ENCODE measurements at regions not wholly inside any gene's neighbourhood (a gene's known extent, or its start where the extent isn't known, plus 50 kb on each side); places are given as distances from the start of the nearest gene placed in this dataset.

DNA sequence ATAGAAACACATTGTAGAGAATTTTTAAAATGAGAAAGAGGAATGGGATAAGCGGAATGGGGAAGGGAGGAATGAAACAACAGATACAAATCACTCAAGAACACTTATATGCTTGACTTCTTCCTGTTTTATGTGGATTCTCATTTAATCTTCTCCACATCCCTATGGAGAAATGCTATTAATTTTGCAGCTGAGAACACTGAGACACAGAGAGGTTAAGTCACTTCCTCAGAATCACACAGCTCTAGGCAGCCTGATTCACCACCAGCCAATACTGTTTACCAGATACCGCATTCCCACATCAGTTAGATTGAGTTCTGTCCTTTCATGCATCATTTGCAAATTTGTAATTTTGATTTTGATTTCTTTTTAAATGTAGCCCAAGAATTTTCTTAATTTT, 170.5 kb downstream of the SH2D4B start:
- Histone ChIP-seq H3K36me3 (ENCODE audit: control insufficient read depth, low read length) (no peaks in the 10 kb centered on the region), H3F3A (ENCODE audit: control insufficient read depth, insufficient read depth) (no peaks in the 10 kb centered on the region), H3K4me2 (ENCODE audit: low read length) (no peak overlapping the region), H4K20me1 (ENCODE audit: control insufficient read depth, insufficient read depth, low read depth, low read length) (no peaks in the 10 kb centered on the region), H3K27ac (ENCODE audit: low read depth, low read length) (no peak overlapping the region), H3K4me3 (ENCODE audit: low read length) (no peak overlapping the region), H3K9me3 (ENCODE audit: control insufficient read depth, insufficient read depth, low read length) (no peaks in the 10 kb centered on the region), H3K79me2 (ENCODE audit: control insufficient read depth, low read length) (no peaks in the 10 kb centered on the region), H3K9me2 (replicated peaks; ENCODE audit: control insufficient read depth, low read length) (no peaks in the 10 kb centered on the region), H3K27me3 (ENCODE audit: control insufficient read depth, low read length) (no peaks in the 10 kb centered on the region), H3K4me1 (ENCODE audit: control insufficient read depth, low read length) (no peaks in the 10 kb centered on the region)
- no peak for TF ChIP-seq EZH2phosphoT487 (IDR thresholded peaks at IDR 0.05; ENCODE audit: borderline replicate concordance, low read length)
- TF ChIP-seq, protein P1, sequence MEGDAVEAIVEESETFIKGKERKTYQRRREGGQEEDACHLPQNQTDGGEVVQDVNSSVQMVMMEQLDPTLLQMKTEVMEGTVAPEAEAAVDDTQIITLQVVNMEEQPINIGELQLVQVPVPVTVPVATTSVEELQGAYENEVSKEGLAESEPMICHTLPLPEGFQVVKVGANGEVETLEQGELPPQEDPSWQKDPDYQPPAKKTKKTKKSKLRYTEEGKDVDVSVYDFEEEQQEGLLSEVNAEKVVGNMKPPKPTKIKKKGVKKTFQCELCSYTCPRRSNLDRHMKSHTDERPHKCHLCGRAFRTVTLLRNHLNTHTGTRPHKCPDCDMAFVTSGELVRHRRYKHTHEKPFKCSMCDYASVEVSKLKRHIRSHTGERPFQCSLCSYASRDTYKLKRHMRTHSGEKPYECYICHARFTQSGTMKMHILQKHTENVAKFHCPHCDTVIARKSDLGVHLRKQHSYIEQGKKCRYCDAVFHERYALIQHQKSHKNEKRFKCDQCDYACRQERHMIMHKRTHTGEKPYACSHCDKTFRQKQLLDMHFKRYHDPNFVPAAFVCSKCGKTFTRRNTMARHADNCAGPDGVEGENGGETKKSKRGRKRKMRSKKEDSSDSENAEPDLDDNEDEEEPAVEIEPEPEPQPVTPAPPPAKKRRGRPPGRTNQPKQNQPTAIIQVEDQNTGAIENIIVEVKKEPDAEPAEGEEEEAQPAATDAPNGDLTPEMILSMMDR (IDR thresholded peaks at IDR 0.05; ENCODE audit: low read depth, low read length, poor library complexity, severe bottlenecking) = no peak

DNA sequence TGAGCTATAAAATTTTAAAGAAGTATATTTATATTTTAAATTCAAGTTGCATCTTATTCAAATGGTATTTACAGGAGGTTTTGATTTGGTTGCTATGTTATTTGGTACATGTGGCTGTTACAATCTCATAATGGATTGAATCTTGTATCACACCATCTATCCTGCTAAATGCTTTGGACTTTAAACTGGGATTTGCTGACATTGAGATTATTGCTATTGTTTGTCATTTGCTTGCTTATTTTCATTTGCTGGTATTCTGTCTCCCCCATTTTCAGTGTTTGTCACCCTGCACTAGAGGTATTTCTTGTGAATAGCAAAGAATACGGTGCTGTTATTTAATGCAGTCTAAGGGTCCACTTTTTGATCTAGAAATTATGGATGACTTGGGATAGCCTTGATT, 171.1 kb downstream of the SH2D4B start:
- Histone ChIP-seq H3K4me2 (ENCODE audit: low read length) (no peak overlapping the region), H3K4me3 (ENCODE audit: low read length) (no peak overlapping the region), H4K20me1 (ENCODE audit: control insufficient read depth, insufficient read depth, low read depth, low read length) (no peaks in the 10 kb centered on the region), H3K27ac (ENCODE audit: low read depth, low read length) (no peak overlapping the region), H3K36me3 (ENCODE audit: control insufficient read depth, low read length) (no peaks in the 10 kb centered on the region), H3K9me2 (replicated peaks; ENCODE audit: control insufficient read depth, low read length) (no peaks in the 10 kb centered on the region), H3K79me2 (ENCODE audit: control insufficient read depth, low read length) (no peaks in the 10 kb centered on the region), H3K9me3 (ENCODE audit: control insufficient read depth, insufficient read depth, low read length) (no peaks in the 10 kb centered on the region), H3F3A (ENCODE audit: control insufficient read depth, insufficient read depth) (no peaks in the 10 kb centered on the region), H3K27me3 (ENCODE audit: control insufficient read depth, low read length) (no peaks in the 10 kb centered on the region), H3K4me1 (ENCODE audit: control insufficient read depth, low read length) (no peaks in the 10 kb centered on the region)
- TF ChIP-seq, protein P1 (IDR thresholded peaks at IDR 0.05; ENCODE audit: low read depth, low read length, poor library complexity, severe bottlenecking) = no peak
- TF ChIP-seq EZH2phosphoT487 (IDR thresholded peaks at IDR 0.05; ENCODE audit: borderline replicate concordance, low read length) = no peak

DNA sequence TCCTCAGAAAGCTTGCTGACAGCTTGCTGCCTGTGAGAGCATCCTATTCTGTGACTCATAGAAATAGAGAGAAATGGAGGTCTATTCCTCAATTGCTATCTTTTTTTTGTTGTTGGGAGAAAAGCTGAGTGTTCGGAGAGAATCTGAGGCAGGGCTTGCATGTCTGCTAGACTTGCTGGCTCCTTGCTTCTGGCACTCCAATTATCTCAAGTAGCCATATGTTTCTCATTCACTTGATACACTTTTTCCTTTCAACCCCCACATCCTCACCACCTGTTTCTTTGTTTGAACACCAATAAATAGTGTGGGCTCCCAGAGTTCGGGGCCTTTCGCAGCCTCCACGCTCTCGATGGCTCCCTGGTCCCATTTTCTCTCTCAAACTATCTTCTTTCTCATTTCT, 172.2 kb downstream of the SH2D4B start:
- no peak overlapping the region for H3K4me2 ChIP-seq (ENCODE audit: low read length)
- H3K9me2 ChIP-seq (replicated peaks; ENCODE audit: control insufficient read depth, low read length) = no peaks in the 10 kb centered on the region
- no peaks in the 10 kb centered on the region for H4K20me1 ChIP-seq (ENCODE audit: control insufficient read depth, insufficient read depth, low read depth, low read length)
- TF ChIP-seq EZH2phosphoT487 (IDR thresholded peaks at IDR 0.05; ENCODE audit: borderline replicate concordance, low read length) = no peak
- TF ChIP-seq, protein P1 (IDR thresholded peaks at IDR 0.05; ENCODE audit: low read depth, low read length, poor library complexity, severe bottlenecking) = no peak
- no peaks in the 10 kb centered on the region for H3K9me3 ChIP-seq (ENCODE audit: control insufficient read depth, insufficient read depth, low read length)
- no peaks in the 10 kb centered on the region for H3K79me2 ChIP-seq (ENCODE audit: control insufficient read depth, low read length)
- H3K4me3 ChIP-seq (ENCODE audit: low read length) = no peak overlapping the region
- H3F3A ChIP-seq (ENCODE audit: control insufficient read depth, insufficient read depth) = no peaks in the 10 kb centered on the region
- H3K4me1 ChIP-seq (ENCODE audit: control insufficient read depth, low read length) = no peaks in the 10 kb centered on the region
- H3K27ac ChIP-seq (ENCODE audit: low read depth, low read length) = no peak overlapping the region
- no peaks in the 10 kb centered on the region for H3K27me3 ChIP-seq (ENCODE audit: control insufficient read depth, low read length)
- H3K36me3 ChIP-seq (ENCODE audit: control insufficient read depth, low read length) = no peaks in the 10 kb centered on the region

All from DOHH2 (cell line).